ENCODE measurements at regions not wholly inside any gene's neighbourhood (a gene's known extent, or its start where the extent isn't known, plus 50 kb on each side); places are given as distances from the start of the nearest gene placed in this dataset.
"Not testable (repeated sequence)": the region's sequence is repeated elsewhere in the genome, so short reads cannot be mapped to it uniquely, and the experiment has no call there.

- DNase-seq = not testable (repeated sequence)
These were observed 132.6 kb downstream of the FAM72C start for GRCh38 chr1:143839182-143839581.

- DNase-seq = not testable (repeated sequence)
These were observed 133.2 kb downstream of the FAM72C start for GRCh38 chr1:143838598-143838929.

GRCh38 chr1:143837924-143838597 is 133.7 kb downstream of the FAM72C start:
- DNase-seq = not testable (repeated sequence)

GRCh38 chr1:143833376-143833775 is 138.4 kb downstream of the FAM72C start:
- not testable (repeated sequence) for DNase-seq

GRCh38 chr1:143832379-143832716 is 139.4 kb downstream of the FAM72C start:
- DNase-seq = not testable (repeated sequence)

GRCh38 chr1:143831479-143832378 is 140.1 kb downstream of the FAM72C start:
- not testable (repeated sequence) for DNase-seq

- DNase-seq = not testable (repeated sequence)
These were observed 145.6 kb downstream of the FAM72C start for GRCh38 chr1:143826162-143826561.

GRCh38 chr1:143824266-143824665 is 147.5 kb downstream of the FAM72C start:
- not testable (repeated sequence) for DNase-seq

- not testable (repeated sequence) for DNase-seq
These were observed 151.7 kb downstream of the FAM72C start for GRCh38 chr1:143820058-143820457.

- DNase-seq = not testable (repeated sequence)
These were observed 155.4 kb downstream of the FAM72C start for GRCh38 chr1:143816369-143816768.

GRCh38 chr1:143805374-143805773 is 166.4 kb downstream of the FAM72C start:
- not testable (repeated sequence) for DNase-seq

GRCh38 chr1:143804707-143805356 is 167.0 kb downstream of the FAM72C start:
- DNase-seq = not testable (repeated sequence)

- DNase-seq = peak; percentile 37
These were observed 167.8 kb downstream of the FAM72C start for GRCh38 chr1:143803927-143804411.

- DNase-seq = not testable (repeated sequence)
These were observed 168.7 kb downstream of the FAM72C start for GRCh38 chr1:143803095-143803494.

- DNase-seq = not testable (repeated sequence)
These were observed 172.1 kb downstream of the FAM72C start for GRCh38 chr1:143799568-143800187.

- not testable (repeated sequence) for DNase-seq
These were observed 175.4 kb downstream of the FAM72C start for GRCh38 chr1:143796369-143796768.

- not testable (repeated sequence) for DNase-seq
These were observed 179.5 kb downstream of the FAM72C start for GRCh38 chr1:143792047-143792937.

GRCh38 chr1:143786381-143786780 is 185.4 kb downstream of the FAM72C start:
- DNase-seq = not testable (repeated sequence)

- DNase-seq = not testable (repeated sequence)
These were observed 185.9 kb downstream of the FAM72C start for GRCh38 chr1:143785883-143786282.

GRCh38 chr1:143784239-143784882 is 187.4 kb downstream of the FAM72C start:
- not testable (repeated sequence) for DNase-seq

GRCh38 chr1:143778178-143778577 is 193.6 kb downstream of the FAM72C start:
- DNase-seq = not testable (repeated sequence)

Data from CD4-positive, alpha-beta T cell treated with Interleukin-21 for 1 hour (primary cell).